Suprapubic skin (tissue), 3 donors: ENCODE measurements at regions not wholly inside any gene's neighbourhood (a gene's known extent, or its start where the extent isn't known, plus 50 kb on each side); places are given as distances from the start of the nearest gene placed in this dataset.

Experiments used
- POLR2AphosphoS5 ChIP-seq, 3 donors: sonication (generic); formaldehyde crosslinking; IDR thresholded peaks; one replicate each; pipeline ENCODE4 v1.6.1; 2017; ENCODE audit warnings: antibody characterized with exemption in 3 of 3
- TF ChIP-seq, protein P1 (sequence below), 2 donors: fragments of 200-600 bp in 1 of 2; fragments of 450-650 bp in 1 of 2; sonication (generic) in 1 of 2; IDR thresholded peaks; one replicate each; pipeline ENCODE4 v1.5.1; 2016 to 2019; ENCODE audit warnings: antibody characterized with exemption in 2 of 2, mild to moderate bottlenecking in 1 of 2, moderate library complexity in 1 of 2

DNA sequence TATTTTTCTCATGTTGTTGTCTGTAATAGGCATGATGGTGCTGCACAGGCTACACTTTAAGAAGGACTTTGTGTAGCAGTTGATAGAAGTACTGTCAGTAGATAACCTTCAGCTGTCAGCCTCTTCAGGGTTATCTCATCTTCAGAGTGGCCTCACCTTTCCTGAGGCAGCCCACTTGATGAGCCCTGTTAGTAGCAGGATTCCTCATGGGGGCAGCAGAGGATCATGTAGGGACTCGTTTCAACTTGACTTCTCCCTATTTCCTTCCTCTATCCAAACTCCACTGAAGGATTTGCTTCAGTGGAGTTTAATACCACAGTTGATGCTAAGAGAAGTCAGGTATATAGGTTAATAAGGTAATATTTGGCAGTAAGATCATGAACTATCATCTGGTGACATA is 530.3 kb upstream of the FSIP2 start:
- TF ChIP-seq, protein P1, sequence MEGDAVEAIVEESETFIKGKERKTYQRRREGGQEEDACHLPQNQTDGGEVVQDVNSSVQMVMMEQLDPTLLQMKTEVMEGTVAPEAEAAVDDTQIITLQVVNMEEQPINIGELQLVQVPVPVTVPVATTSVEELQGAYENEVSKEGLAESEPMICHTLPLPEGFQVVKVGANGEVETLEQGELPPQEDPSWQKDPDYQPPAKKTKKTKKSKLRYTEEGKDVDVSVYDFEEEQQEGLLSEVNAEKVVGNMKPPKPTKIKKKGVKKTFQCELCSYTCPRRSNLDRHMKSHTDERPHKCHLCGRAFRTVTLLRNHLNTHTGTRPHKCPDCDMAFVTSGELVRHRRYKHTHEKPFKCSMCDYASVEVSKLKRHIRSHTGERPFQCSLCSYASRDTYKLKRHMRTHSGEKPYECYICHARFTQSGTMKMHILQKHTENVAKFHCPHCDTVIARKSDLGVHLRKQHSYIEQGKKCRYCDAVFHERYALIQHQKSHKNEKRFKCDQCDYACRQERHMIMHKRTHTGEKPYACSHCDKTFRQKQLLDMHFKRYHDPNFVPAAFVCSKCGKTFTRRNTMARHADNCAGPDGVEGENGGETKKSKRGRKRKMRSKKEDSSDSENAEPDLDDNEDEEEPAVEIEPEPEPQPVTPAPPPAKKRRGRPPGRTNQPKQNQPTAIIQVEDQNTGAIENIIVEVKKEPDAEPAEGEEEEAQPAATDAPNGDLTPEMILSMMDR (IDR thresholded peaks at IDR 0.05) = no peak
- TF ChIP-seq POLR2AphosphoS5 (IDR thresholded peaks at IDR 0.05) = no peak
